ENCODE measurements at regions not wholly inside any gene's neighbourhood (a gene's known extent, or its start where the extent isn't known, plus 50 kb on each side); places are given as distances from the start of the nearest gene placed in this dataset.
"Not testable (repeated sequence)": the region's sequence is repeated elsewhere in the genome, so short reads cannot be mapped to it uniquely, and the experiment has no call there.

- TF ChIP-seq EZH2phosphoT487 (IDR thresholded peaks at IDR 0.05; ENCODE audit: insufficient read depth, low read depth); EZH2 (IDR thresholded peaks at IDR 0.05; ENCODE audit: insufficient read depth, poor library complexity, severe bottlenecking): not testable (repeated sequence)
Observed at GRCh38 chr17:46430300-46430699, 68.7 kb upstream of the ARL17B start.
